ENCODE measurements at regions not wholly inside any gene's neighbourhood (a gene's known extent, or its start where the extent isn't known, plus 50 kb on each side); places are given as distances from the start of the nearest gene placed in this dataset.
A peak's percentile ranks its signal among the peaks of the same experiment; 100 is the strongest.

GRCh38 chr13:73803997-73804396 is 330.2 kb downstream of the KLF12 start:
- peak; percentile 84 for DNase-seq (ENCODE audit: low read depth)

GRCh38 chr13:73800011-73800410 is 334.2 kb downstream of the KLF12 start:
- no peak for DNase-seq (ENCODE audit: low read depth)

DNA sequence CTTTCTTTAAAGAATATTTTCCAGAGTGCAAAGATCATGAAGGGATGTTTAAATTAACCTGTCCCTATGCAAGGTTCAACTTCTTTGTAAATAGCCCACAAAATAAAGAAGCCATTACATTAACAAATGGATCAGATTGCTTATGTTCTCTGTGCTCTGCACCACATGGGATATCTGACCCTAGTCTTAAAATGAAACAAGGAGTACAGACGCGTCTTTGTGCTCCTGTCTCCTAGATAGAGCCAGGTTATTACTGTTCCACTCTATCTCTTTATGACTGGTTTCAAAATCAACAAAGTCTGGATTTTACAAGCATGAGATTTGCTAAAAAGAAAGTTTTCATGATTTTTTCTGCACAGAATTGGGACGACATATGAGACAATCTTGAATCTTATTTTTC is 339.4 kb downstream of the KLF12 start:
- DNase-seq (ENCODE audit: low read depth), result no peak

DNA sequence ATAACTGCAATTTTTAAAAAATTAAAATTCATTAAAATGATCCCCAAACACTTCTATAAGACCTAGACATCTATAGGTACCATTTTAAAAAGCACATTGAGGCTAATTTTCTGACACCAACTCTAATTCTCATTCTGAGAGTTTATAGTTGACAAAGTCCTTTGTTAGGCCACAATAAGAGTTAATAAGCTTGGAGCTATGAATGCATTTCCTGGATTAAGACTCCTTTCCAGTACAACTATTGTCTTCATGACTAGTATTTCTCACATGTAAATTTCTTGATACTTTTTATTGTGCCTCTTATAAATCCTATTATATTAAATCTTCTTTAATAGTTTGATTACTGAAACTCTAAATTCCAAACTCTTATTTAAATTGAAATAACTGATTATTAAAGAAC is 340.8 kb downstream of the KLF12 start:
- no peak for DNase-seq (ENCODE audit: low read depth)

DNA sequence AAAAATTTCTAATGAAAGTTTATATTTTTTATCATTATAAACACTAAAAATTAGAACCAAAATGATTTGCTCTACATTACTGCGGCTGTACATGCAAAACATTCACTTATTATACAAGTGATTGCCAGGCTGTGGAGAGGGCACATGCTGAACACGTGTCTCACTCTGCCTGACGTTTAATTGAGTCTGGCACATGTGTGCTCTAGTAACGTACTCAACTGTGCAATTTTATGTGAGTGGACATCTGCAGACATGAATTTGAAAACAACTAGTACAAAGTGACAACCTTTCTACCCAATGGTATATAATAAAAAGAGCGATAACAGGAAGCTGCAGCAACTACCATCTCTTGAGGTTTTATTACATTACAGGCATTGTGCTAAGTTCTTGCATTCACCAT is 341.4 kb downstream of the KLF12 start:
- no peak for DNase-seq (ENCODE audit: low read depth)

GRCh38 chr13:73782450-73783449 is 351.5 kb downstream of the KLF12 start:
- DNase-seq (ENCODE audit: low read depth), result no peak

GRCh38 chr13:73781384-73781783 is 352.8 kb downstream of the KLF12 start:
- no peak for DNase-seq (ENCODE audit: low read depth)

- DNase-seq (ENCODE audit: low read depth), result no peak
These were observed 354.3 kb downstream of the KLF12 start for GRCh38 chr13:73779881-73780280.

GRCh38 chr13:73778242-73778864 is 355.9 kb downstream of the KLF12 start:
- DNase-seq (ENCODE audit: low read depth), result no peak

GRCh38 chr13:73777134-73777533 is 357.1 kb downstream of the KLF12 start:
- no peak for DNase-seq (ENCODE audit: low read depth)

DNA sequence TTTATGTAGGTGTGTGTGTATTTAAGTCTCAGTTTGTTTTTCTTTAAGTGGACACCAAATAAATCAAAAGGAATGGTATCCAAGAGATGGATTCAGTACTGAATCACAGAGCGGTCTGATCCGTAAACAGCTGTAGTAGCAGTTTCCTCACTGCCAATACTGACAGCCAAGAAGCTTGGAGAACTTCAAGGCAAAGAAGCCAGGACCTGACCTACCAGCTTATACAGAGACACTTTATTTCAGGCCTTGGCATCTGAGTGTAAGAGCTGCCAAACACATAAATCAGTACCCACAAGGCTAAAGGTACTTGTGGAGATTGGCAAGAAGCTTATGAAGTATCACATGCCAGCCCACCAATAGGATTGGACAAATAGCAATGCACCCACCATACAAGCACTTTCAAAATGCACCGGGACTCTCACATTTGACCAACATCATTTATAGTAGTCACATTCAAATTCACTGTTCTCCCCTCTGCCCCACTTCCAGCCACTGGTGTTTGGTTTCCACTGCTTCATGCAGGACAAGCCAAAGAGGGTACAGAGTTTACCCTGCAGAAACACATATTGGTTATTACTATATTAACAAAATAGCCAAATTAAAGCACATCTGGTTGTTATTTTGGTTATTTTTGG is 357.9 kb downstream of the KLF12 start:
- no peak for DNase-seq (ENCODE audit: low read depth)

DNA sequence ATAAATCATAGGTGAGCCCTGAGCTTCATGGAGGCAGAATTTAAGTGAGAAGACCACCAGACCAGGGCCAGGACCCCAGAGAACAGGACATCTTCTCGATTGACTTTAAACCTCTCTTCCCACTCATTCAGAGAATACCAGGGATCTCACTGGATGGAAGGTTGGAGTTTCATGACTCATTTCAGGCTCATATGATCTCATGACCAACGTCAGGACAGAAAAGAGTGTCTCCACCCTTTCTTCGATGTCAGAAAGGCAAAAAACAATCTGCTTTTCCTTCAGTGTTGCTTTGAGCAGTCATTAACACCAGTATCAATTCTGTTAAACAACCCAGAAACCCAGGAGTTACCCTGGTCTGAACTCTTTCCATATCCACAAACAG is 361.0 kb downstream of the KLF12 start:
- DNase-seq (ENCODE audit: low read depth), result no peak

DNA sequence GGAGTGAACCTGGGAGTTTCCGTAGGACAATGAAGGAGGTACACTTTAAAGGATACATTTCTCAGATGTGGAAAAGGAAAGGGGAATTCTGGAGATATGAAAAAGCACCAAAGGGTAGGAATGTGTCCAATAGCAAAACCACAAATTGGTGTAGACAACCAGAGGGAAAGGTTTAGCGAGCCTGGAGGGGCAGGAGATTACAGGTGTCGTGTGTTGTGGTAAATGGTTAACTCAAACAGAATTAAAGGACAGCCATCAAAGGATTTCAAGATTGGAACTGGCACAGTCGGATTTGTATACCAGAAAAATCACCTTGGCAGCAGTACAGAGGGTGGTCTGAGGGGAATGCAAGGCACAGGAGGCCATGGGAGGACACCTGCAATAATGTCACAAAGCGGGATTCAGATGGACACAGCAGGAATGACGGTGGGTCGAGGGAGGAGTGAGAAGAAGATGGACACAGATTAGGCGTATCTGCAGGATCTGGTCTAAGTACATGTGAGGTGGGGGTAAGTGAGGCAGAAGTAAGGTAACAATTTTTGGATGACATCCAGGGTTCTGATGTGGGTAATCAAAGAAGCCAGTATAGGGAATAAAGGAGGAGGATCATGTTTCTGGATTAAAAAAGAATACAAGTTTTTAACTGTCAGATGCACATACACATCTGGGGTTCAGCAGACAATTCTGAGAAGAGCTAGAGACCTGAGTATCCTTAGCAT is 361.6 kb downstream of the KLF12 start:
- DNase-seq (ENCODE audit: low read depth), result no peak

DNA sequence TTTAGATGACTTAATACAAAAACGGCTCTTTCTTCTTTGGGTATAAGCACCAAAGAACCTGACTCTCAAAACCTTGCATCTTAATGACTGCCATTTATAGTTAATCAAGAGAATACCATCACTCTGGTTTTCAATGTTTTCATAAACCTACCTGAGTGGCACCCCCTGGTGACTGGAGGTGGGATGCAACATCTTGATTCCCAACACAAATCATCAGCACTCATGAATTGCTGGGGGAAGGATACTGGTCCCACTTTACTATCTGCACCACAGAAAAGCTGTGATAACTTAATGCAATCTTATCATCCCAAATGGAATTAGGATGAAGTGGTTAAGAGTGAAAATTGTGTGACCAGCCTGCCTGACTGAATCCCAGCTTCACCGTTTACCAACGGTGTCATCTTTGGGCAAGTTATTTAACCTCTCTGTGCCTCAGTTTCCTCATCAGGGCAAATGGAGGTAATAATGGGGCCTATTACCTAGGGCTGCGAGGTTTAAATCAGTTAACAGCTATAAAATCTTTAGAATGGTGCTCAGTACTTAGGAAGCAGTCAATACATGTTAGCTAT is 366.4 kb downstream of the KLF12 start:
- DNase-seq (ENCODE audit: low read depth), result no peak

GRCh38 chr13:73767191-73767741 is 366.9 kb downstream of the KLF12 start:
- peak; percentile 29 for DNase-seq (ENCODE audit: low read depth)

DNA sequence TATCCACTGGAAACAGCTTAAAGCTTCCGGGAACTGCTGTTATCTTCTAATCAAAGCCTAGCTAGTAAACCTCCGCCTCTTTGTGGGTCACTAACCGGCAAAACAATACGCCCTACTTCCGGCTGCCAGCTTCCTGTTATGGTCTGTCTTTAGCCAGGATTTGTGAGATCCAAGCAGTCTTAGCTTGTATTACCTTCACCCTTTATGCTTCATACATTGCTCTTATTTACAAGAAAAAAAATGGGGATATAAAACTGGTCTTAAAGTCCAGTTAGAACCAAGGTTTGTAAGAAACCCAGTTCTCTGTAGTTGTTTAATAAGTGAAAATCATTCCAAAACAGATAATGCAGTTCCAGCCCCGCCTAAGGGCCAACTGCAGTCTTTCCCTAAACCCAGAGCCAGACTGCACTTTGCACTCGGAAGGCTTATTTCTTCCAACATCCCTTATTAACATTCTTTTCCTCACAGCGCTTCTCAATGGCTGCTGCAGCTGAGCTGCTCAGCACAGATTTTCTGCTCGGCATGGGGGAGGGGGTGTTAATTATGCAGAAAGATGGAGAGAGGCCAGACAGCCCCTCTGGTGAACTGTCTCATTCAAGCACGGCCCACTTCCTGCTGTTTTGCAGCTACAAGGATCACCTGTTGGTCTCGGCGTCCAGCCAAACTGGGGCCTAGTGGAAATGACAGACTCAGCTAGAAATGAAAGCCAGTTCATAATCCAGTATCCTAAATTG is 368.4 kb downstream of the KLF12 start:
- DNase-seq (ENCODE audit: low read depth), result peak; percentile 18

DNA sequence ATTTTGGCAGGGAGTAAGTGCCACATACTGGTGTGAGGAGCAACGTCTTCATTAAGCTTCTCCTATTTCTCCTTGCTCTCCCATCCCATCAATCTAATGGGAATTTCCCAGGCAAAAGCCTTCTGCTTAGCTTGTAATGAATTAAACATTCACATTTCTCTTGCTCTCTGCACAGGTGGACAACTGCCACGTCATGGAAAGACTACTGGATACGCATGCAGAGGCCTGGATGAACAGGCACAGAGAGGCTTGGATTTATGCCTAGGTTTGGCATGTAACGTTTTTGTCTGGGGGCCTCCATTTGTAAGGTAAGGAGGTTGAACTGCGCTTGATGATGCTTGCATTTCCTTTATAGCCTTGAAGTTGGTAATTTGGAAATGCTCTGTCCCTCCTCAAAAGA is 374.8 kb downstream of the KLF12 start:
- no peak for DNase-seq (ENCODE audit: low read depth)

- DNase-seq (ENCODE audit: low read depth), result no peak
These were observed 376.5 kb downstream of the KLF12 start for GRCh38 chr13:73757481-73758233.

DNA sequence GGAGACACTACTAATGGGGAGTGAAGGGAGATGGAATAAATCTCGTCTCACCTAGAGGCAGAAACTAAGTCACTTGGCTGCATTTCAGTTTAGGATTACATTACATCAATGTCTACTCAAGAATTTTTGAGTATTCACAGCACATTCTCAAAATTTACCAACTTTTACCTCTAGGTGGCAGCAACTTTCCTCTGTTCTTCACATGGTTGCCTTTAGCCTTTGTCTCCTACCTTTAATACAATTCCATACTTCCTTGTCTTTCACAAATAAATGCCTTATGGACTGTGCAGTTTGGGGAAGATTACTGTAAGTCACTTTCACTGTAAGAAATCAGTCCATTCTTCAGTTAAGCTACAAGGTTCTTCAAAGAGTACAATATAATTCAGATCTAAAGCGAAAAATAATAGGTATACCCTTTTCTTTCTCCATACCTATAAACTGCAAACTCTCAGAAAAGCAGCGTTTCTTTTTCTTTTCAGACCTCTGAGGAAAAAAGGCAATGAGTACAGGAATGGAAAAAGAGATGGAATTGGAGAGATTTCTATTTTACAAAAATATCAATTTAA is 379.4 kb downstream of the KLF12 start:
- peak; percentile 66 for DNase-seq (ENCODE audit: low read depth)

GRCh38 chr13:73754241-73754640 is 380.0 kb downstream of the KLF12 start:
- DNase-seq (ENCODE audit: low read depth), result no peak
